EL (cell line): ENCODE measurements at regions not wholly inside any gene's neighbourhood (a gene's known extent, or its start where the extent isn't known, plus 50 kb on each side); places are given as distances from the start of the nearest gene placed in this dataset.
"Not testable (repeated sequence)": the region's sequence is repeated elsewhere in the genome, so short reads cannot be mapped to it uniquely, and the experiment has no call there.

Experiments
- DNase-seq: peaks from one replicate; pipeline ENCODE4 v3.0.0-alpha.2; 2016

DNA sequence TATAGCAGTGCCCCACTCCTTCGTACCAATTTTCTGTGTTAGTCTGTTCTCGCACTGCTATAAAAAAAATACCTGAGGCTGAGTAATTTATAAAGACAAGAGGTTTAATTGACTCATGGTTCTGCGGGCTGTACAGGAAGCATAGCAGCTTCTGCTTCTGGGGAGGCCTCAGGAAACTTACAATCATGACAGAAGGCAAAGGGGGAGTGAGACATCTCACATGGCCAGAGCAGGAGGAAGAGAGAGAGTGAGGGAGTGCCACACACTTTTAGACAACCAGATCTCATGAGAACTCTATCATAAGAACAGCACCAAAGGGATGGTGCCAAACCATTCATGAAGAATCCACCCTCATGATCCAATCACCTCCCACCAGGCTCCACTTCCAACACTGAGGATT is 133.8 kb upstream of the USP9X start:
- DNase-seq, result not testable (repeated sequence)

DNA sequence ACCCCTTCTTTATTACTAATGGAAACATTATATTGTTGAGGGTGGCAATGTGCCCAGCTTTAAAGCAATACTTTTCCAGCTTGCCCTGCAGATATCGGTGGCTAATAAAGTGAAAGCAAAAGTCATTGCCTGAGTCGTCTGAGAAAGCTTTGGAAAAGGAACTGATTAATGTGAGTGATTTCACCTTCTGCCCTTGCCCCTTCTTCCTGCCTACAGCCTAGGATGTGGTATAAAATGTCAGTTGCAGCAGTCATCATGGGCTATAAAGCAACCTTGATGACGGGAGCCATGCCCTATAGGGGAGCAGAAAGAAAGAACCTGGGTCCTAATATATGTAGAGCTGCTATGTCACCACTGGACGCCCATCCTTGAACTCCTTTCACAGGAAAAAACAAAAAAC is 132.4 kb upstream of the USP9X start:
- peak; percentile 39 for DNase-seq

DNA sequence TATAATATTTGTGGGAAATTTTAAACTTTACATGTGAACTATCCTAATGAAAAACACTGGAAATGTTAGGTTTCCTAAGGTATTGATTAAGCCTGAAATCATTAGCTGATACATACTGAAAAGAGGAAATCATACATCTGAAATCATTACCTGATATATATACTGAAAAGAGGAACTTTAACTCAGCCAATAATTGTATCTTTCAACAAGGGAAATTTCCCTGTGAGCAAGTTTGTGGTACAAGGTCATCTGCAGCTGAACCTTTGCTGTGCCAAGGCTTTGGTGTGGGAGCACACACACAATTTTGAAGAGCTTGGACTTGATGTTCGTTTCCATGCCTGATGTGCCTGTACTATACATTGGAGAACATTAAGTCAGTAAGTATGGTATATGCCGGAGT is 131.9 kb upstream of the USP9X start:
- DNase-seq, result no peak

DNA sequence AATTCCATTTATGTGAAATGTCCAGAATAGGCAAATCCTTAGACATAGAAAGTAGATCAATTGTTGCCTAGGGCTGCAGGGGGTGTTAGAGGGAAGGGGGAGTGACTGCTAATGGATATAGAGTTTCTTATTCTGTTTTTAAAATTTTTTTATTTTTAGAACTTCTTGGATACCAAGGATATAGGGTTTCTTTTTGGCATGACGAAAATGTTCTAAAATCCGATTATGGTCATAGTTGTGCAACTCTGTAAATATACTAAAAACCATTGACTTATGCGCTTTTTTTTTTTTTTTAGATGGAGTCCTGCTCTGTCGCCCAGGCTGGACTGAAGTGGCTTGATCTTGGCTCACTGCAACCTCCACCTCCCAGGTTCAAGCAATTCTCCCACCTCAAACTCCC is 125.2 kb upstream of the USP9X start:
- DNase-seq, result no peak

DNA sequence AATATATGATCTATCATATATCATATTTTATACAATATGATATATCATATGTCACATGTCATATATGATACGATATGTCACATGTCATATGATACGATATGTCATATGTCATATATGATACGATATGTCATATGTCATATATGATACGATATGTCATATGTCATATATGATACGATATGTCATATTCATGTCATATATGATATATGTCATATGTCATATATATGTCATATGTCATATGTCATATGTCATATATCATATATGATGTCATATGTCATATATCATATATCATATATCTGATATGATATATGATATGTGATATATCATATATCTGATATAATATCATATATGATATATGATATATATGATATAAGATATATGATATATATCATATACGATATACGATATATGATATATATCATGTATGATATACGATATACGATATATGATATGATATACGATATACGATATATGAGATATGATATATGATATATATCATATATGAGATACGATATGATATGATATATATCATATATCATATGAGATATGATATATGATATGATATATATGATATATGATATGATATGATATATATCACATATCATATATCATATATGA is 122.3 kb upstream of the USP9X start:
- no peak for DNase-seq

DNA sequence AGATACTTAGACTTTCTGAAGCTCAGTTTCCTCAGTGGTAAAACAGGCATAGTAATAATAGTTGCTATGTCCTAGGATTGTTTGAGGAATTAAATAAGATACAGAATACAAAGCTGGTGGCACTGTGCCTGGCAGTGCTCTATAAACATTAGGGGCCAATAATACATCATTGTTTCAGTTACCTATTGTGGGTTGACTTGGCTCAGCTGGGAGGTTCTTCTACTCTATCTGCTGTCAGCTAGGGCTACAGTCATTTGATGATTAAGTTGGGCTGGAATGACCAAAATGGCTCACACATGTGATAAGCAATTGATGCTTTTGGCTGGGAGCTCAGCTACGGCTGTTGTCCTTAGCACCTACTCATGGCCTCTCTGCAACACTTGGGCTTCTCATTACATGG is 121.2 kb upstream of the USP9X start:
- no peak for DNase-seq

DNA sequence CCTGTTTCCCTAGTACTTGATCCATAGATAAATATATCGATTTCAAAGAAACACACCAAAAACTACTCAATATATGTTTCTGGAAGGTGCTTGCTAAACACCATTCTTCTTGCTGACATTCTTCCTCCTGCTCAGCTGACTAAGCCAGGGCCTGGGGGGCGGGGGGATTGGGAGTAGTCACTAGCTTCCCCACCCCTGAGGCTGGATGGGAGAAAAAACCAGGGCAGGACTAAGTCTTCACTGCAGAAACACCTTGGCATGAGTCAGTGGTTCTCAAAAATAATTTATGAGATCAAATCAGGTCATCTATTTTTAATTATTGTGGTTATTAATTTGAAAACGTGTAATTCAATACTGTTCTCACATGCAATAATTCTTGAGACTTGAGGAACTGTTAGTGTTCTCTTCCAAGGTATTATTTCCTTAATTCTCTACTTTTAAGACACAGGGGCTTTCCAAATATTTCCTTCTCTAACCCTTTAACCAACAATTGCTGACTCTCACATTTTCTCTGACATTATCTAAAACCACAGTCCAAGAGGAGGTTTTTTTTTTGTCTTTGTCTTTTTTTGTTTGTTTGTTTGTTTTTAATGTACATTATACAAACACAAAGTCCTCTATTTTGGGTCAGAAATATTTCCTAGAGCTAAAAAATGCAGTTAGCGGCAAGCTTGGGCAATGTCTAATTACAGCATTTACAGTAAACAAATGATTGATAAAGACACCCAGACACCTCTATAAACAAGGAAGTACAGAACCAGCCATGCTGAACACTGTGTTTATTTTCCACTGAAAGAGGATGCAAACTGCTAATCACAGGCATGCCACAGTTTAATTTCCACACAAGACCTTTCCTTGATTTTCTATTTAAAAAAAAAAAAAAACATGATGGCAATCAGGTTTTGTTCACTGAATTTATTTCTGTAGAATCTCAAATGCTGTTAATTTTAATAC is 120.3 kb upstream of the USP9X start:
- no peak for DNase-seq

DNA sequence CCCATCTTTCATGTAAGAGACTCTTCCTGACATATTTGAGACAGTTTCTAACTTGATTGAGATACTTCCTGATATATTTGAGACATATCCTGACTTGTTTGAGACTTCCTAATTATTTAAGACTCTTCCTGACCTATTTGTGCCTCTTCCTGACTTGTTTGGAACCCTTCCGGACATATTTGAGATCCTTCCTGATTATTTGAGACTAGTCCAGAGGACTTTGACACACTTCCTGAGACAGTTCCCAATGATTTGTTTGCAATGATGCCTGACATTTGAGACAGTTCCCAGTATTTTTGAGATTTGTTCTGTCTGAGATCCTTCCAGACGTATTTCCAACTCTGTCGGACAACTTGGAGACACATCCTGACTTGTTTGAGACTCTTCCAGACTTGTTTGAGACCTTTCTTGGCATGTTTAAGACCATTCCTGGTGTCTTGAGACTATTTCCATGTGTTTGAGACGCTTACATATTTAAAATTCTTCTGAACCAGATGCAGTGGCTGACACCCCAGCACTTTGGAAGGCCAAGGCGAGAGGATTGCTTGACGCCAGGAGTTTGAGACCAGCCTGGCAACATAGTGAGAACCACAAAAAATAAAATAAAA is 118.9 kb upstream of the USP9X start:
- DNase-seq, result no peak

DNA sequence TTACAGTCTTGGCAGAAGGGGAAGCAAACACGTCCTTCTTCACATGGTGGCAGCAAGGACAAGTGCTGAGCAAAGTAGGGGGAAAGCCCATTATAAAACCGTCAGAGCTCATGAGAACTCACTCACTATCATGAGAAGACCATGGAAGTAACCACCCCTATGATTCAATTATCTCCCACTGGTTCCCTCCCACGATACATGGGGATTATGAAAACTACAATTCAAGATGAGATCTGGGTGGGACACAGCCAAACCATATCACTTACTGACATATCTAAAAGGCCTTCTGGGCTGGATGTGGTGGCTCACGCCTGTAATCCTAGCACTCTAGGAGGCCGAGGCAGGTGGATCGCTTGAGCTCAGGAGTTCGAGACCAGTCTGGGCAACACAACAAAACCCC is 117.1 kb upstream of the USP9X start:
- no peak for DNase-seq

DNA sequence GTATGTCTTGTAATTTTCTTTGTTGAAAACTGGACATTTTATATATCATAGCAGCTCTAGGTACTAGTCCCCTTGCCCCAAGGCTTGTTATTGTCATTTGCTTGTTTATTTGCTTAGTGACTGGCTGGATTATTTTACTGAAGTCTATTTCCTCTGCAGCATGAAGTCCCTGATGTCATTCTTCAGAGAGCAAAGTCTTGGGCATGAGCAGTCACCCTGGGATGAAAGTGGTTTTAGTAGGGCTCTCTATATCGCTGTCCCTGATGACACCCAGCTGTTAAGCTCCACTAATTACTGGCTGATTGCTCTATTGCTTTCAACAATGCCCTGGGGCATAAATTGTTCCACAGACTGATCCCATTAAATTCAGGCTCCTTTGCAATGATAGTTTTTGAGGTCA is 113.5 kb upstream of the USP9X start:
- no peak for DNase-seq

DNA sequence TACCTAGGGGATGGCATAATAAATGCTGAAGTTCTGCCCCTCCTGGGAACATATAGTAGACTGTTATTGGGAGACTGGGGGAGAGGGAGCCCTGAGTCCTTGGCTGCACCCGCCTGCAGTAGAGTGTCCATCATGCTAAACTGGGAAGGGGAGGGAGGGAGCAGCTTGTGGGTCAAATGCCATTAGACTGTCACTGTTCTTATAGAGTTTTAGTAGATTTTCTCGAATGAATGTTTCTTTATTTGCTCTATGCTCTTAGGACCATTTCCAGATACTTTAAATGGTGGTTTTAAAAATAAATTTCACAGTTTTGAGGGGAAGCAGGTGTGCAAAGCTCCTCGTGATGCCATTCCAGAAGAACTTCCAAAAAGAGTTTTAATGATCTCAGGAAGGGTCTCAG is 111.6 kb upstream of the USP9X start:
- no peak for DNase-seq

DNA sequence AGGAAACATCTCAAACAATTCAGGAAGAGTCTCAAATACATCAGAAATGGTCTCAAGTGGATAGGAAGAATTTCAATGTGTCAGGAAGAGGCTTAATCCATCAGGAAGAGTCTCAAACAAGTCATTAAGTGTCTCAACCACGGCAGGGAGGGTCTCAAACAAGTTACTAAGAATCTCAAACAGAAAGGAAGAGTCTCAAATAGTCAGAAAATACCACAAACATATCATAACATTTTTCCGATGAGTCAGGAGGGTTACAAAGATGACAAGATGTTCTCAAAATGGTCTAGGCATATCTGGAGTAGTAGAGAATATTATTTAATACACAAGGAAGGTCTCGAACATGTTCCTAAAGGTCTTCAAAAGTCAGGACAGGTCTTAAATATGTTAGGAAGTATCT is 109.3 kb upstream of the USP9X start:
- DNase-seq, result peak; percentile 8

DNA sequence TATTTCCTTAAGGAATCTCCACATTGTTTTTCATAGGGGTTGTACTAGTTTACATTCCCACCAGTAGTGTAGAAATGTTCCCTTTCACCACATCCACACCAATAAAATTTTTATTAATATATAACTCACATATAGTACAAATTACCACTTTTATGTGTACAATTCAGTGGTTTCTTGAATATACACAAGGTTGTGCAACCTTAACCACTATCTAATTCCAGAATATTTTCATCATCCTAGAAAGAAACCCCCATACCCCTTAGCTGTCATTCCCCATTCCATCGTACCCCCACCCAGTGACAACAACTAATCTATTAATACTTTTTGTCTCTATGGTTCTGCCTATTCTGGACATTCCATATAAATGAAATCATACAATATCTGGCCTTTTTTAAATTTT is 108.3 kb upstream of the USP9X start:
- DNase-seq, result peak; percentile 3

DNA sequence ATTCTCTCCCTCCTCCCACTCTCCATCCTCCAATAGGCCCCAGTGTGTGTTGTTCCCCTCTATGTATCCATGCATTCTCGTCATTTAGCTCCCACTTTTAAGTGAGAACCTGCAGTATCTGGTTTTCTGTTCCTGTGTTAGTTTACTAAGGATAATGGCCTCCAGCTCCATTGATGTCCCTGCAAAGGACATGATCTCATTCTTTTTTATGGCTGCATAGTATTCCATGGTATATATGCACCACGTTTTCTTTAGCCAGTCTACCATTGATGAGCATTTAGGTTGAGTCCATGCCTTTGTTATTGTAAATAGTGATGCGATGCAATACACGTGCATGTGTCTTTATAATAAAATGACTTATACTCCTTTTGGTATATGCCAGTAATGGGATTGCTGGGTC is 100.3 kb upstream of the USP9X start:
- no peak for DNase-seq

DNA sequence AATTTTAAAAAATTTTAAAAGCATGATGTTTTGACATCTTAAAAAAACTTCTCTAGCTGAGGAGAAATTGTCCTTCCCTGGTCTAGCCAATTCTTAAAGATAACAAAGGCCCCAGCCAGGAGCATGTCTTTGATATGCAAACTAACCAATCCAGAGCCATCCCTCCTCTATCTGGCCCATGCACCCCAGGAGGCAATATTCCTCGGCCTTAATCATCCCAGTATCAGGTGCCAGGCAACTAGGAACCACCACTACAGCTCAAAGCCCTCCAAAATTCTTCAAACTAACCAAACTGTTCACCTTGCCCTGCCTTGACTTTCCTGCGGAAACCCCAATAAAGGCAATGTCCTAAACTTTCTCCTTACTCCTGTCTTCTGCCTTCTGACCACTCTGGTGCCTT is 97.8 kb upstream of the USP9X start:
- DNase-seq, result no peak

DNA sequence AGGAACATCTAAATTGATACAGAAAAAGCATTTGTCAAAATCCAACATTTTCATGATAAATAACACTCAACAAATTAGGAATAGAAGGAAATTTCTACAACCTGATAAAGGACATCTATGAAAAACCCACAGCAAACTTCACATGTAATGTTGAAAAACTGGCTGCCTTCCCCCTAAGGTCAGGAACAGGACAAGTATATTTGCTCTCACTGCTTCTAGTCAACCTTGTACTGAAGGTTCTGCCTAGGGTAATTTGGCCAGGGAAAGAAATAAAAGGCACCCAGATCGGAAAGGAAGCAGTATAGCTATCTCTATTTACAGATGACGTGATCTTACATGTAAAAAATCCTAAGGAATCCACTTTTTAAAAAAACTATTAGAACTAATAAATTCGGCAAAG is 97.1 kb upstream of the USP9X start:
- no peak for DNase-seq

DNA sequence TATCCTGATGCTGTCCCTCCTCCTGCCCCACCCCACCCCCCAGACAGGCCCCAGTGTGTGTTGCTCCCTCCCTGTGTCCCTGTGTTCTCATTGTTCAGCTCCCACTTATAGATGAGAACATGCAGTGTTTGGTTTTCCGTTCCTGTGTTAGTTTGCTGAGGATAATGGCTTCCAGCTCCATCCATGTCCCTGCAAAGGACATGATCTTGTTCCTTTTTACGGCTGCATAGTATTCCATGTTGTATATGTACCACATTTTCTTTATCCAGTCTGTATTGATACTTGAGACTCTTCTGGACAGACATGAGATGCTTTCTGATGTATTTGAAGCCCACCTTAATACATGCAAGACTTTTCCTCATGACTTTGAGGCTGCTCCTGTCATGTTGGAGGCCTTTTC is 91.8 kb upstream of the USP9X start:
- not testable (repeated sequence) for DNase-seq

DNA sequence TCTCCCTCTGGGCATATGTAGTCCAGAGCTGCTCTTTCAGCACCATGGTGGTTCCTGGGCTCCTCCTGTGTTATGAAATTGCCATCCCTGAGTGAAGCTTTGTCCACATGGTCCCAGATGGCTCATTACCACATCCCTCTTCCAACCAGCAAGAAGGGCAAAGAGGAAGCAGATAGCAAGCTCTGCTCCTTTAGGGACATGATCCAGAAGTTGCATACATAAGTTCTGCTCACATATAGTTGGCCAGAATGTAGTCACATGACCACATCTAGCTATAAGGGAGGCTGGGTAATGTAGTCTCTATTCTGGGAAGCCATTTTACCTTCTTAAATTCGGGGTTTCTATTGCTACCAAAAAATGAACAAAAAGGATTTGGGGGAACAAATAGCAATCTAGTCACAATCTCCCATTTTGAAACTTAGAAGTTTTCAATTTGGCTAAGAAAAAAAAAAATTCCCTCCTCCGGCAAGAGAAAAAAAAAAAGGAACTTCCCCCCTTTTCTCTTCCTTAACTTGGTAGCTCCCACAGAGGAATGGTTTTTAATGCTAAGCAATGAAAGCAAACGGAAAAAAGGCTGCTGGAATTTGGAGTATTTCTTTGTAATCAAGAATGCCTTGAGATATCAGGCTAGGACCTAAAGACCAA is 88.2 kb upstream of the USP9X start:
- peak; percentile 58 for DNase-seq

DNA sequence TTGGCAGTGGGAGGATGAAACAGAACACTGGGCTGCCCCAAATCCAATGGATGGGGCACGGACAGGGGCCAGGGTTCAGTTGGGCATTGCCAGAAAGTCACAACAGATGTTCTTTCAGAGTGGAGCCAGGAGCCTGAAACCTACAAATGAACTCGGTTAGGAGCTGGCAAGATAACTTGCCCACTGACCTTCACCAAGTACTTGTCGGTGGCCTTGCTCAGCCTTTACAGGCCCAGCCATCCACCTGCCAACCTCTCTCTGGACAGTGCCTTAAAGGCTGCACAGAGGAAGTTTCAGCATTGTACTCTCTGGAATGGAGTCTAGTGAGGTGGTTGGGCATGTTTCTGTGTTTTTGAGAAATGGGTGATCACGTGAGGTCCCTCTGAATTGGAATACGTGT is 87.1 kb upstream of the USP9X start:
- no peak for DNase-seq

DNA sequence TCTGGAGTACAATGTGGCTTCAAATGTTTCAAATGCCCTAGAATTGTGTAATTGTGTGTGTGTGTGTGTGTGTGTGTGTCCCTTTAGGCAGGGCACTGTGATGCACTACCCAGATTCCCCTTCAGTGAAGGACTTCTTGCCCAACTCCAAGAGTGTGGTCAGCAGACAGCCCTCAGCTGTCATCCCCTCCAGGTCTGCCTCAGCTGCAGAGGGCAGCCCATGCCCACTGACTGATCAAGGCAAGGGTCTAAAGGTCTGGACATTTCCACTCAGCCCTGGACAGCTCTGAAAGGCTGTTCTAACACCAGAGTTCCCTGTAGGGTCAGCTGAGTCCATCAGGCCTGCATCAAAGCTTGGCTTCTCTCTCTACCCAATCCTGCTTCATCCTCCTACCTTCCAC is 83.9 kb upstream of the USP9X start:
- no peak for DNase-seq

DNA sequence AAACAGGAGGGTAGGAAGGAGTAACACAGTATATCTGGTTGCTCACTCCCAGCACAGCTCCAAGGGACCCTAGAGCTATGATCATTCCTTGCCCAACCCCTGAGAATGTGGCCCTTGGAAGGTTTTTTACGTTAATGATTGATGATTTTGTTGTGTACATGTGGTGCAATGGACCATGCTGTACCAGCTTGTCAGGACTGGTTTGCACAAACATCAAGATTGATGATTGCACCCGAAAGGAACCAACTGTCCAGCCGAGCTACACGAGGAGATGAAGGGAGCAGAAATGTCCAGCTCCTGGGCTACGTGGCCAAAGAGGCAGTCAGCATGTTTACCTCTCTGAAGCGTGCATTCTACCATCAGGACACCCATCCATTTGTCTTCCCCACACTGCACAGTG is 83.2 kb upstream of the USP9X start:
- no peak for DNase-seq

DNA sequence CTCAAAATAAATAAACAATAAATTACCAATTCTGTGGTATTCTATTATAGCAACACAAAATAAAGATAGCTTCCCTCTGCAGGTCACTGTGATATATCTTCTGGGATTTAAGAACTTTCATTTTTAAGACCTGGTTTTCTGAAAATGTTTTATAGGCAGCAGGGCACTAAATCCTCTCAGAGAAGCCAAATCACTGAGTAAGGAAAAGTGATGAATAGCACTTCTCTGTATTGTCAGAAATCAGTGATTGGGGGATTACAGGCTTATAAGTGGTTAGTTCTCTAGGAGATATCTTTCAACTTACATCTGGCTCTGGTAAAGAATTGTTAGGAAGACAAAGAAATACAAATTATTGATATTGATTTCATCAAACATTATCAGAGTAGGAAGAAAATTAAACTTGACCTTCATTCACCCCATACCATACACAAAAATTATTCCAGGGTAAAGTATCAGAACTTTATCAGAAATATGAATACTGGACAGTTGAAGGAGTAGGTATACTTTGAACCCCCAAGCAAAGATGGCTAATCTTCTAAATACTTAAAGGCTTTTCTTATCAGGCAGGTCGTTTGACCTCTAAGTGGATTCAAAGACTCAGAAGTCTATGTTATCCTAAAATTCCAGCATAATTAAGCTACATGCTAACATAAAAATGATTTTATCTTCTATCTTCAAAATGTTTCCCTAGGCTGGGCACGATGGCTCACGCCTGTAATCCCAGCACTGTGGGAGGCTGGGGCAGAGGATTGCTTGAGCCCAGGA is 81.6 kb upstream of the USP9X start:
- DNase-seq, result no peak

DNA sequence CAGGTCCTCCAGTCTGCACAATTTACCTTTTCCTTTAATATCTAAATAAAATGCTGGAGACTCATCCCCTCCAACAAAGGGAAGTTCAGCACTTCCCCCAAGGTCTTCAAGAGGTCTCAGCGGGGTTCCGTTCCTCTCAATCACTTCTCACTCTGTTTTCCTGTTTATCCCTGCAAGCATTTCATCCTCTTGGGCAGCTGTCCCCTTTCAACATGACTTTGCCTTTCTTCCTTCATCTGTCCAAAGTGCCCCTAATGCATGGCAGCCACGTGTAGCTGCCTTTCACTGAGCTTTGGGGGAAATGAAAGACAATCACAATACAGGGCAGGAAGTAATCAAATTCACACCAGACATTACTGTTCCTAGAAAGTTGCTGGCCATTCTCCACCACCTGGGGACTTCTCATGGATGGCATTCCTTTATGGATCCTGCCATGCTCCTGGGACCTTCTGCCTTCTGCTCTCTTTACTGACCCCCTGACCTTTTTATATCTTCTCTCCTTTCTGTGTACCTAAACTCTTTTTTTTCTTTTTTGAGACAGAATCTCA is 79.7 kb upstream of the USP9X start:
- DNase-seq, result no peak
